WERI-Rb-1 (cell line): ENCODE measurements at regions not wholly inside any gene's neighbourhood (a gene's known extent, or its start where the extent isn't known, plus 50 kb on each side); places are given as distances from the start of the nearest gene placed in this dataset.

Experiments used
- DNase-seq: peaks from one replicate; pipeline ENCODE4 v3.0.0-alpha.2; 2020
- H3K27ac ChIP-seq: fragments of 250-450 bp; sonication (Bioruptor Pico); 2 replicates; pipeline ENCODE4 v1.5.1; 2020; ENCODE audit warnings: mild to moderate bottlenecking, moderate library complexity
- H3K27me3 ChIP-seq: fragments of 250-450 bp; sonication (Bioruptor Pico); 2 replicates; pipeline ENCODE4 v1.5.1; 2021; ENCODE audit warnings: mild to moderate bottlenecking, low read depth, moderate library complexity; ENCODE audit not compliant: insufficient read depth, severe bottlenecking
- H3K36me3 ChIP-seq: fragments of 250-450 bp; sonication (Bioruptor Pico); 2 replicates; pipeline ENCODE4 v1.5.1; 2020; ENCODE audit warnings: mild to moderate bottlenecking, moderate library complexity
- H3K4me3 ChIP-seq: 2 replicates; pipeline ENCODE4 v1.5.1; 2011; ENCODE audit warnings: low read depth, mild to moderate bottlenecking, control low read depth, low read length
- H3K9me3 ChIP-seq: fragments of 250-450 bp; sonication (Bioruptor Pico); 2 replicates; pipeline ENCODE4 v1.5.1; 2021; ENCODE audit warnings: mild to moderate bottlenecking, moderate library complexity; ENCODE audit not compliant: severe bottlenecking
- TF ChIP-seq, protein P1 (sequence below): IDR thresholded peaks from 2 replicates; pipeline ENCODE4 v1.5.1; 2011; ENCODE audit warnings: low read depth, mild to moderate bottlenecking, control low read depth, inconsistent platforms, low read length

DNA sequence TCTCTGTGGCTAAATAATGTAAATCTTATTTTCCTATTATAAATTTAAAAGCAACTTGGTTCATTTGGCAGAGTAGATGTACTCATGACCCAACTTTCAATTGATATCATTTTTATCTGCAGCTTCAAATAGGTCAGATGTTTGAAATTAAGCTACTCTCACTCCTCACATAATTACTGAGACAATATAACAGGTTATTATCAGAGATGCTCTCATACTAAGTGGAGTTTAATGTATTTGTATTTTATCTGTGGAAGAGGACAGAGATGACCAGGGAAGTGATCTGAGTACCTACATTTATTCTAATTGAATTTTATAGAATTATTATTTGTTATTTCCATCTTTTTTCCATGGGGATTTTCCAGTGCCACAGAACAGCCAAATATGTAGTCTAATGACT is 177.4 kb upstream of the PRLR start:
- H3K4me3 ChIP-seq, result no peak overlapping the region
- no peak overlapping the region for H3K27ac ChIP-seq
- no peaks in the 10 kb centered on the region for H3K36me3 ChIP-seq
- peaks cover 56% of the 10 kb centered on the region for H3K27me3 ChIP-seq
- no peaks in the 10 kb centered on the region for H3K9me3 ChIP-seq
- no peak for DNase-seq
- TF ChIP-seq, protein P1, sequence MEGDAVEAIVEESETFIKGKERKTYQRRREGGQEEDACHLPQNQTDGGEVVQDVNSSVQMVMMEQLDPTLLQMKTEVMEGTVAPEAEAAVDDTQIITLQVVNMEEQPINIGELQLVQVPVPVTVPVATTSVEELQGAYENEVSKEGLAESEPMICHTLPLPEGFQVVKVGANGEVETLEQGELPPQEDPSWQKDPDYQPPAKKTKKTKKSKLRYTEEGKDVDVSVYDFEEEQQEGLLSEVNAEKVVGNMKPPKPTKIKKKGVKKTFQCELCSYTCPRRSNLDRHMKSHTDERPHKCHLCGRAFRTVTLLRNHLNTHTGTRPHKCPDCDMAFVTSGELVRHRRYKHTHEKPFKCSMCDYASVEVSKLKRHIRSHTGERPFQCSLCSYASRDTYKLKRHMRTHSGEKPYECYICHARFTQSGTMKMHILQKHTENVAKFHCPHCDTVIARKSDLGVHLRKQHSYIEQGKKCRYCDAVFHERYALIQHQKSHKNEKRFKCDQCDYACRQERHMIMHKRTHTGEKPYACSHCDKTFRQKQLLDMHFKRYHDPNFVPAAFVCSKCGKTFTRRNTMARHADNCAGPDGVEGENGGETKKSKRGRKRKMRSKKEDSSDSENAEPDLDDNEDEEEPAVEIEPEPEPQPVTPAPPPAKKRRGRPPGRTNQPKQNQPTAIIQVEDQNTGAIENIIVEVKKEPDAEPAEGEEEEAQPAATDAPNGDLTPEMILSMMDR, result no peak

DNA sequence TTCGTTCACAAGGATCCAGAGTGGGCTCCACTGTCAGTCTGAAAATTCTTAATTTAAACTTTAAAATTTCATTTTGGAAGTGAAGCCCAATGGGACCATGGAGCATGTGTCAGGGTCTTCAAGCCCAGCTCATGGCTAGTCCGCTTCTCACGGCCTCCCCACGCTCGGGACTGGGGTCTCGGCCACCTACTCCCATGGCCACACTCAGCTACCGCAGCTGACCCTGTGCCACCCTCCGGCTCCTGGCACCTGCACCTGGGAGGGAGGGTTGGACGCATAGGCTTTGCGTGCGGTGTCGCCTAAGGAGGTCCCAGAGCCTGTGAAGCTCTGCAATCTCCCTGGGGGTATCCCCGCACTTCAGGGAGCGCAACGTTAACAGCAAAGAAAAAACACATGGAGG is 175.7 kb upstream of the PRLR start:
- TF ChIP-seq, protein P1, result no peak
- Histone ChIP-seq H3K27ac (no peak overlapping the region), H3K27me3 (peaks cover 53% of the 10 kb centered on the region), H3K9me3 (no peaks in the 10 kb centered on the region), H3K4me3 (no peak overlapping the region), H3K36me3 (no peaks in the 10 kb centered on the region)
- DNase-seq, result no peak

- TF ChIP-seq, protein P1, result no peak
- Histone ChIP-seq H3K27me3 (peaks cover 47% of the 10 kb centered on the region), H3K27ac (no peak overlapping the region), H3K4me3 (no peak overlapping the region), H3K9me3 (no peaks in the 10 kb centered on the region), H3K36me3 (no peaks in the 10 kb centered on the region)
- DNase-seq, result no peak
Measured at GRCh38 chr5:35404701-35405100, 174.4 kb upstream of the PRLR start.

GRCh38 chr5:35393901-35394300 is 163.6 kb upstream of the PRLR start:
- H3K27me3 ChIP-seq, result peaks cover 35% of the 10 kb centered on the region
- TF ChIP-seq, protein P1, result no peak
- no peak for DNase-seq

GRCh38 chr5:35384658-35385057 is 154.4 kb upstream of the PRLR start:
- Histone ChIP-seq H3K4me3 (no peak overlapping the region), H3K27ac (no peak overlapping the region), H3K27me3 (peaks cover 50% of the 10 kb centered on the region), H3K36me3 (no peaks in the 10 kb centered on the region), H3K9me3 (no peaks in the 10 kb centered on the region)
- TF ChIP-seq, protein P1, result no peak
- DNase-seq, result no peak

More at GRCh38 chr5:35393901-35394300, 163.6 kb upstream of the PRLR start:
- peaks cover 4% of the 10 kb centered on the region for H3K9me3 ChIP-seq
- no peaks in the 10 kb centered on the region for H3K36me3 ChIP-seq
- H3K27ac ChIP-seq, result no peak overlapping the region
- no peak overlapping the region for H3K4me3 ChIP-seq

- H3K4me3 ChIP-seq, result no peak overlapping the region
Measured at GRCh38 chr5:35383041-35383440, 152.8 kb upstream of the PRLR start.

More at GRCh38 chr5:35383041-35383440, 152.8 kb upstream of the PRLR start:
- peaks cover 55% of the 10 kb centered on the region for H3K27me3 ChIP-seq
- H3K36me3 ChIP-seq, result no peaks in the 10 kb centered on the region
- DNase-seq, result no peak
- no peaks in the 10 kb centered on the region for H3K9me3 ChIP-seq
- H3K27ac ChIP-seq, result no peak overlapping the region
- TF ChIP-seq, protein P1, result no peak
